ENCODE measurements at regions not wholly inside any gene's neighbourhood (a gene's known extent, or its start where the extent isn't known, plus 50 kb on each side); places are given as distances from the start of the nearest gene placed in this dataset.

DNA sequence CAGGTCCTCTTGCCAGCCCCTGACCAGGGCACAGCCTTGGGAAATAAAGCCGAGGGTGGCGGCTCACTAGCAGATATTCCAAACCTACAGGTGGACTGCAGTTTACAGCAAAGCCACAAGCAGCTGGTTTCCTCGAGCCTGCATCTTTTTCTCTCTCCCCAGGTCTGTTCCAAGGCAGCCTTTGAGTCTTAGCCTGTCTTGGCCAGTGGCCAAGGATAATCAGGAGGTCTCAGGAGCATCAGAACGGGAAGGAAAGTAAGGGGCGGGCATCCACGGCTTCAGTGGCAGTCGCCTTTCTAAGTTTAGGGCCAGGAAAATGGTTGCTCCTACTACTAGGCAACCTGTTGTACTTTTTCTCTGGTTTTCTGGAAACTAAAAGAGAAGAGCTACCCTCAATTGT, 219.7 kb upstream of the ZMIZ1 start:
- POLR2A ChIA-PET: interaction anchor here (1.4 to 1.5 kb wide), 2 partner anchors 9 to 21 kb away, joined by 3 read pairs; no protein-coding TSS in a partner anchor

DNA sequence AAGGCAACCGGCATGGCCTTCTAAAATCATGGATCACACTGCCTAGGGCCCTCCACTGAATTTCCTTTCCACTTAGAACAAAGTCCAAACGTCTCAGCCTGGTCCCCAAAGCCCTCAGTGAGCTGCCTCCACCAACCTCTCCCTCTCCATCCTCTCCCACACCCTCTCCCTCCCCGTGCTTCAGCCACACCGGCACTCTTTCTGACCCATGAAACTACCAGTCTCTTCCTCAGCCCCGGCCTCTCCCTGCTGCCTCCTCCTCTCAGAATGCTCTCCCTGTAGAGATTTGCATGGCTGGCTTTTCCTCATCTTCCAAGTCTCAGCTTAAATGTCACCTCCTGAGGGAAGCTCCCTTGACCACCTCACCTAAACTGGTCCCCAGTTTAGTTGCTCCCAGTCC, 219.0 kb upstream of the ZMIZ1 start:
- H3K36me3 Mint-ChIP-seq (ENCODE audit: insufficient read depth, unreplicated experiment): no peaks in the 10 kb centered on the region
- H3K4me3 Mint-ChIP-seq (ENCODE audit: unreplicated experiment): no peak overlapping the region
- H3K27ac Mint-ChIP-seq (ENCODE audit: low read depth, unreplicated experiment): no peak overlapping the region
- DNase-seq (ENCODE audit: unreplicated experiment): no peak
- ChIA-PET CTCF (interaction anchor here (0.5 to 1.3 kb wide), 3 partner anchors 9 to 425 kb away, joined by 3 to 4 read pairs (median 3); no protein-coding TSS in a partner anchor), POLR2A (interaction anchor here (1.4 to 1.5 kb wide), 2 partner anchors 10 to 22 kb away, joined by 3 read pairs; no protein-coding TSS in a partner anchor)
- no TSS peak for BruUV-seq (replicated peaks)
- no peaks in the 10 kb centered on the region for H3K27me3 Mint-ChIP-seq (ENCODE audit: insufficient read depth, unreplicated experiment)
- H3K9me3 Mint-ChIP-seq (ENCODE audit: unreplicated experiment): no peaks in the 10 kb centered on the region
- no peaks in the 10 kb centered on the region for H3K4me1 Mint-ChIP-seq (ENCODE audit: insufficient read depth, unreplicated experiment)
- TF ChIP-seq, protein P1, sequence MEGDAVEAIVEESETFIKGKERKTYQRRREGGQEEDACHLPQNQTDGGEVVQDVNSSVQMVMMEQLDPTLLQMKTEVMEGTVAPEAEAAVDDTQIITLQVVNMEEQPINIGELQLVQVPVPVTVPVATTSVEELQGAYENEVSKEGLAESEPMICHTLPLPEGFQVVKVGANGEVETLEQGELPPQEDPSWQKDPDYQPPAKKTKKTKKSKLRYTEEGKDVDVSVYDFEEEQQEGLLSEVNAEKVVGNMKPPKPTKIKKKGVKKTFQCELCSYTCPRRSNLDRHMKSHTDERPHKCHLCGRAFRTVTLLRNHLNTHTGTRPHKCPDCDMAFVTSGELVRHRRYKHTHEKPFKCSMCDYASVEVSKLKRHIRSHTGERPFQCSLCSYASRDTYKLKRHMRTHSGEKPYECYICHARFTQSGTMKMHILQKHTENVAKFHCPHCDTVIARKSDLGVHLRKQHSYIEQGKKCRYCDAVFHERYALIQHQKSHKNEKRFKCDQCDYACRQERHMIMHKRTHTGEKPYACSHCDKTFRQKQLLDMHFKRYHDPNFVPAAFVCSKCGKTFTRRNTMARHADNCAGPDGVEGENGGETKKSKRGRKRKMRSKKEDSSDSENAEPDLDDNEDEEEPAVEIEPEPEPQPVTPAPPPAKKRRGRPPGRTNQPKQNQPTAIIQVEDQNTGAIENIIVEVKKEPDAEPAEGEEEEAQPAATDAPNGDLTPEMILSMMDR (IDR thresholded peaks at IDR 0.05; ENCODE audit: unreplicated experiment): no peak
- intact Hi-C loops (cut with micrococcal nuclease): no loop called here

More for the DNA sequence above, 219.7 kb upstream of the ZMIZ1 start:
- BruUV-seq (replicated peaks): no TSS peak
- Mint-ChIP-seq H3K9me3 (ENCODE audit: unreplicated experiment) (no peaks in the 10 kb centered on the region), H3K4me1 (ENCODE audit: insufficient read depth, unreplicated experiment) (no peaks in the 10 kb centered on the region), H3K36me3 (ENCODE audit: insufficient read depth, unreplicated experiment) (no peaks in the 10 kb centered on the region), H3K4me3 (ENCODE audit: unreplicated experiment) (no peak overlapping the region), H3K27ac (ENCODE audit: low read depth, unreplicated experiment) (no peak overlapping the region), H3K27me3 (ENCODE audit: insufficient read depth, unreplicated experiment) (no peaks in the 10 kb centered on the region)
- TF ChIP-seq, protein P1 (IDR thresholded peaks at IDR 0.05; ENCODE audit: unreplicated experiment): no peak
- DNase-seq (ENCODE audit: unreplicated experiment): no peak
- CTCF ChIA-PET: interaction anchor here (0.6 to 1.3 kb wide), 2 partner anchors 9 to 425 kb away, joined by 3 to 4 read pairs; no protein-coding TSS in a partner anchor
- intact Hi-C loops (cut with micrococcal nuclease): no loop called here

DNA sequence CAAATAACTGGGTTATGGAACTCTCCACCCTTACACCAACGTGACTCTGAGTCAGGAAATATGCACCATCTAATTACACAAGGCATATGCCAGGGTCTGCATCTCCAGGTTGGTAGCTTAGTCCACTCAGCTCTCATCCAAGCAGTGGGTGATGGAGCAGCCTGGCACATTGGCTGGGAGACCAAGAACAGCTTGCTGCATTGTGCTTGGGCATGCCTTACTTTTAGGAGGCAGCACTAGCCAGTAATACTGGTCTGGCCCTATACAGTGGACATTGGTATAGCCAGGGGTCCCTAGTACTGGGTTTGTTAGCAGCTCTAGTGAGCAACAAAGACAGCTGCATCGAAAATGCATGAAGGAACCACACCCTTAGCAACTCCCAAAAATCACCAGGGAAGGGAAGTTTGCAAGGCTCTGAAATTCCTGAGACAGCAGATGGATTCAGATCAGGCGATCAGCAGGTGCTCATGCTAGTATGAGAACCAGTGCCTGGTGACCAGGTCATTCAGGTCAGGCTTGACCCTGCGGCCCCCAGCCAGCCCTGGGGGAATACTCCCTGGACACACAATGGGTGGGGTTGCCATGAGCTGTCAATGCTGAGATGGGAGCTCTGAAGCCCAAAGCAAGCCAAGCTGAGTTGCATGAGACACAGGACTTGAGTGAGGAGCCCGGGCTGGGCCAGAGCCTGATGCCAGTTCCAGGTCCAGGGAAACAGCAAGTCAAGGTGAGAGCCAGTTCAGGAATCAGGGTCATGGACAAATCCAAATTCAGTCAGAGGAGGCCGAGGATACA, 217.9 kb upstream of the ZMIZ1 start:
- Mint-ChIP-seq H3K27ac (ENCODE audit: low read depth, unreplicated experiment) (no peak overlapping the region), H3K27me3 (ENCODE audit: insufficient read depth, unreplicated experiment) (no peaks in the 10 kb centered on the region), H3K9me3 (ENCODE audit: unreplicated experiment) (no peaks in the 10 kb centered on the region), H3K4me1 (ENCODE audit: insufficient read depth, unreplicated experiment) (no peaks in the 10 kb centered on the region), H3K4me3 (ENCODE audit: unreplicated experiment) (no peak overlapping the region), H3K36me3 (ENCODE audit: insufficient read depth, unreplicated experiment) (no peaks in the 10 kb centered on the region)
- no TSS peak for BruUV-seq (replicated peaks)
- TF ChIP-seq, protein P1 (IDR thresholded peaks at IDR 0.05; ENCODE audit: unreplicated experiment): no peak
- intact Hi-C loops (cut with micrococcal nuclease): no loop called here
- ChIA-PET POLR2A (no interaction called here), CTCF (interaction anchor here (1.0 to 1.3 kb wide), 2 partner anchors 104 to 426 kb away, joined by 3 read pairs; no protein-coding TSS in a partner anchor)
- DNase-seq (ENCODE audit: unreplicated experiment): no peak

DNA sequence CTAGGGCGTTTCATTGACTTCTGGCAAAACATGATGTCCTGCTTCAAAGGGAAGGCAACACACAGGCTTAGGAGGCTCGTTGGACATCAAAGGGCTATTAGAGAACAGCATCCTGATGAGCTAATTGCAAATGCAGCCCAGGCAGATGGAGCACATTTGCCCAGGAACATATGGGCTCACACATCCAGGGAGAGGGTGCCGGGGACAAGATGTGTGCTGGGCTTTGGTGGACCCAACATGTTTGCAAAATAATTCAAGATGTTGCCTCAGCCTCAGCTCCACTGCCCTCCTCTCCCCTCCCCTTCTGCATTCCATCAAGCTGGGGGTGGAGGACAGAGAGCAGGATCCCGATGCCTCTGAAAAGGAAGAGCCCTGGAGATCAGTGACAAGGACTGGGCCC, 217.1 kb upstream of the ZMIZ1 start:
- H3K4me3 Mint-ChIP-seq (ENCODE audit: unreplicated experiment): no peak overlapping the region
- no peaks in the 10 kb centered on the region for H3K9me3 Mint-ChIP-seq (ENCODE audit: unreplicated experiment)
- no peak for DNase-seq (ENCODE audit: unreplicated experiment)
- ChIA-PET CTCF (no interaction called here), POLR2A (no interaction called here)
- intact Hi-C loops (cut with micrococcal nuclease): no loop called here
- no peaks in the 10 kb centered on the region for H3K27me3 Mint-ChIP-seq (ENCODE audit: insufficient read depth, unreplicated experiment)
- H3K36me3 Mint-ChIP-seq (ENCODE audit: insufficient read depth, unreplicated experiment): no peaks in the 10 kb centered on the region
- no peaks in the 10 kb centered on the region for H3K4me1 Mint-ChIP-seq (ENCODE audit: insufficient read depth, unreplicated experiment)
- no TSS peak for BruUV-seq (replicated peaks)
- TF ChIP-seq, protein P1 (IDR thresholded peaks at IDR 0.05; ENCODE audit: unreplicated experiment): no peak
- H3K27ac Mint-ChIP-seq (ENCODE audit: low read depth, unreplicated experiment): no peak overlapping the region

Data from MCF 10A (cell line).